ENCODE measurements at regions not wholly inside any gene's neighbourhood (a gene's known extent, or its start where the extent isn't known, plus 50 kb on each side); places are given as distances from the start of the nearest gene placed in this dataset.

DNA sequence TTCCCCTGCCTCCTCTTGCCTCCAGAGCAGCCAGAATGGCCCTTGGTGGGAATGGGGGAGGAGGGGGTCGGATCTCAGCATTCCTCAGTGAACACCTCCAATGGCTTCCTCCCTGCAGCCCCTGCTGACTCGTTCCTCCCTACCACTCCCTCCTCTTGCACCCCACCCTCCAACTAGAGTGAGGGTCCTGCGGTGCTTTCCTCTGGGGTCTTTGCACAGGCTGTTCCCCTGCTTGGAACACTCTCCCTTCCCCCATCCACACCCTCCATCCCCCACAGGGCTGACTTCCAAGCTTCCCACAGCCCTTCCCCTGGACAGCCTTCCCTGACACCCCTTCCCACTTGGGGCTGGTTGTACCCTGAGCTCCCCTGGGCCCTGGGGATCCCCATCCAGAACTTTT, 70.4 kb upstream of the NEK6 start:
- TF ChIP-seq, protein P1, sequence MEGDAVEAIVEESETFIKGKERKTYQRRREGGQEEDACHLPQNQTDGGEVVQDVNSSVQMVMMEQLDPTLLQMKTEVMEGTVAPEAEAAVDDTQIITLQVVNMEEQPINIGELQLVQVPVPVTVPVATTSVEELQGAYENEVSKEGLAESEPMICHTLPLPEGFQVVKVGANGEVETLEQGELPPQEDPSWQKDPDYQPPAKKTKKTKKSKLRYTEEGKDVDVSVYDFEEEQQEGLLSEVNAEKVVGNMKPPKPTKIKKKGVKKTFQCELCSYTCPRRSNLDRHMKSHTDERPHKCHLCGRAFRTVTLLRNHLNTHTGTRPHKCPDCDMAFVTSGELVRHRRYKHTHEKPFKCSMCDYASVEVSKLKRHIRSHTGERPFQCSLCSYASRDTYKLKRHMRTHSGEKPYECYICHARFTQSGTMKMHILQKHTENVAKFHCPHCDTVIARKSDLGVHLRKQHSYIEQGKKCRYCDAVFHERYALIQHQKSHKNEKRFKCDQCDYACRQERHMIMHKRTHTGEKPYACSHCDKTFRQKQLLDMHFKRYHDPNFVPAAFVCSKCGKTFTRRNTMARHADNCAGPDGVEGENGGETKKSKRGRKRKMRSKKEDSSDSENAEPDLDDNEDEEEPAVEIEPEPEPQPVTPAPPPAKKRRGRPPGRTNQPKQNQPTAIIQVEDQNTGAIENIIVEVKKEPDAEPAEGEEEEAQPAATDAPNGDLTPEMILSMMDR (IDR thresholded peaks at IDR 0.05; ENCODE audit: borderline replicate concordance, extremely low read depth, low read length, poor library complexity, severe bottlenecking), result no peak
- no peak for TF ChIP-seq EZH2 (IDR thresholded peaks at IDR 0.05; ENCODE audit: borderline replicate concordance, low read depth, low read length, severe bottlenecking)
